Stimulated activated CD4-positive, alpha-beta T cell treated with anti-CD3 and anti-CD28 coated beads, TNF-alpha, amount 100 ng/mL, for 4 hours (primary cell): ENCODE measurements at regions not wholly inside any gene's neighbourhood (a gene's known extent, or its start where the extent isn't known, plus 50 kb on each side); places are given as distances from the start of the nearest gene placed in this dataset.

Experiments
- DNase-seq, 3 experiments: peaks; one replicate each; pipeline ENCODE4 v3.0.0-alpha.2; 2020; ENCODE audit warnings: low read depth in 3 of 3

DNA sequence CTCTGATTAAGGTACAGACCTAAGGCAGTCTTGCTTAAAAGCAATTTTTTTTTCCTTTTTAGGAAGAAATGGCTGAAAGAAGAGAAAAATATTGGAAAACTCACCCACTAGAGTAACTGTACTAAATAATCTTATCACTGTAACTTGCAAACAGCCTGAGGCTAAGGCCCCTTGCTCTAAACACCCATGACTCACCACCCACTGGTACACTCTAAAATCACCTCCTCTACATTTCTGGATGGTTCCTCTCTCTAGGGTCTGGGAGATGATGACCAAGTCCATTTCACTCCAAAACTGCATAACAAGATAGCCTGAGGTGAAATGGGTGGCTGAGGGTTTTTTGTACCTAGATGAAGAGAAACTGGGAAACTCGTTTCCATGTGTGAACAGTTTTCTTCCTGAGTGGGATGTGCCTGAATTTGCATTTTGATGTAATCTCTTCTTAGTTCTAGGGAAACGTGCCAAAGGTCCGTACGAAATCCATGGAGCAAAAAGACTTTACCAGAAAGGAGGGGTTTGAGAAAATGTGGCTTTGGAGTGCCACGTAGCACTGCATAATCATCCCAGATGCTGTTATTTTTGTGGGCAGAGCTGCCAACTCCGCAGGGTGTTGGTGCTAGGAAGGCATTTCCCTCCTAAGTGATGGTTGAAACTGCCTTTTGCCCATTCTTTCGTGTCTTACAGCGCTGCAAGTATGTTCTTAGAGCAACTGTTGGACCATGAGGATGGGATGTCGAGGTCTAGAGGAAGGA, 113.5 kb upstream of the C10orf90 start:
- DNase-seq = no peak

GRCh38 chr10:126787201-126787600, 116.7 kb upstream of the C10orf90 start:
- DNase-seq = no peak

DNA sequence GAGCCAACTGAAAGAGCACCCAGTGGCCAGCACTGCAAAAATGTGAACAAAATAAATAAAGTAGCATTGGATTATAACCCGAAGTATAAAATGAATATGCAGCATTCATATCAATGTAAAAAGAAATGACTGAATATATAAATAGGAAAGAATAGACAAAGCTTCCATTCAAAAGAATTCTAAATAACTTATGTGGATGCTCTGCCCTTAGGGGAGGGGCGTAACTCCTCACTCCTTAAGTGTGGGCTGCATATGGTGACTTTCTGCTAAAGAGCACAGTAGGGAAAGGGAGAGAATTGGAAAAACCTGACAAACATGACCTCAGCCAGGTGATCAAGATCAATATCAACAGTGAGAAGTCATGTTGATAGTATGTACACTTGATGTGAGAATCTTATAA, 109.9 kb upstream of the DOCK1 start:
- no peak for DNase-seq

DNA sequence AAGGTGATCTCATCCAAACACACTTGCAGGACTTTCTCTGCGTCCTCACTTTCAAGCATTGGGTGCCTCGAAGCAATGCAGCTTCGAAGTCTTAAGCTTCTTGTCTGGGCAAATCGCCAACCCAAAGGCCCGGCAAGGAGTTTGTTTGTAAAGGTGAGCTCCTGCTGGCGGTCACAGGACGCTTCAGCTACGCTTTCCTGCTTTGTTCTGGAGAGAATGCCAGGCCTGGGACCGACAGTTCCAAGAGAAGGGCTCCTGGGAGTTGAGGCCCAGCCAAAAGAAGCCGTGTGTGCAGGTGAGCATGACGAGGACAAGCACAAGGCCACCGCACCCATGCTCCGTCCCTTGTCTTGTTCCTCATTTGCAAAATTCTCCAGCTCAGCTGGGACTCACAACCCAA, 106.6 kb upstream of the DOCK1 start:
- no peak for DNase-seq

GRCh38 chr10:126803394-126803793, 101.8 kb upstream of the DOCK1 start:
- DNase-seq = no peak

GRCh38 chr10:126804396-126804795, 100.8 kb upstream of the DOCK1 start:
- no peak for DNase-seq

DNA sequence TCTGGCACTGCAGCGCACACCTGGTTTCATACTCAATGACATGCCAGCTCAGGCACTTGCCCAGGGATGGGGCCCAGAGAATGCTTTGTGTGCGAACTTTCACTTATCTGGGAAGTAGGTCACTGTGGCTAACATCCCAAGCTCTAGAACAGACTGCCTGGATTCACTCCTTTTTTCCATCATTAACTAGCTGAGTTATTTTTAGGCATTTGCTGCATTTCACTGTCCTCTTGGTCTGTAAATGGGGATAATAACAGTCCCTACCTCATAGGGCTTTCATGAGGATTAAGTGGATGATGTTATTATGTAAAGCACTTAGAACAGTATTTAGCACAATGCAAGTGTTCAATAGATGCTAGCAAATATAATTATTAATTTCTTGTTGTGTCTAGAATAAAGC, 98.7 kb upstream of the DOCK1 start:
- DNase-seq = no peak

GRCh38 chr10:126806991-126807702, 98.1 kb upstream of the DOCK1 start:
- DNase-seq = no peak

- DNase-seq = no peak
Measured at GRCh38 chr10:126808103-126808502, 97.1 kb upstream of the DOCK1 start.

DNA sequence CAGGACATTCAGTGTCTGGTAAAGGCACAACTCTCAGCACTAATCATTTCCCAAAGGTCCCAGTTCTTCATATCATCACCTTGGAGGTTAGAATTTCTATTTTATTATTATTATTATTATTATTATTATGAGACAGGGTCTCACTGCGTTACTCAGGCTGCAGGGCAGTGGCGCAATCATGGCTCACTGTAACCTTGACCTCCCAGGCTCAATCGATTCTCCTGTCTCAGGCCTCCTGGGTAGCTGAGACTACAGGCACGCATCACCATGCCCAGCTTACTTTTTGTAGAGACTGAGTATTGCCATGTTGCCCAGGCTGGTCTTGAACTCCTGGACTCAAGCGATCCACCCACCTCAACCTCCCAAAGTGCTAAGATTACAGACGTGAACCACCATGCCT, 91.8 kb upstream of the DOCK1 start:
- DNase-seq = no peak

DNA sequence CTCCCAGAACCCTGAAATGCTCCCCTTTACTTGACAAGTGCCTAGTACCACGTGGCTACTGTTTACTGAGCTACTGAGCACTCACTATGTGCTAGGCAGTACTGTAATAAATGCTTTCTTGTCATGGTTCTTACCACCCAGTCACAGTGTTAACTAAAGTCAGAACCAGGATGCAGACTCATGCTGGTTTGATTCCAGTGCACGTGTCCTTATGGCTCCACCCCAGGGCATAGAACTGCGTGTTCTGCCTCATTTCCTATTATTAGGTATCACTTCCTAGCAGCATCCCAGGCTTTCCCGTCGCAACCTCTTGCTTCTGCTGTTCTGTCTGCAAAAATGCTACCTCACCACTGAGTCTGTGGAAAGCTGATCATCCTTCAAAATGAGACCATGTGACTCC, 71.7 kb upstream of the DOCK1 start:
- no peak for DNase-seq

- no peak for DNase-seq
Measured at GRCh38 chr10:126836009-126836408, 69.2 kb upstream of the DOCK1 start.

DNA sequence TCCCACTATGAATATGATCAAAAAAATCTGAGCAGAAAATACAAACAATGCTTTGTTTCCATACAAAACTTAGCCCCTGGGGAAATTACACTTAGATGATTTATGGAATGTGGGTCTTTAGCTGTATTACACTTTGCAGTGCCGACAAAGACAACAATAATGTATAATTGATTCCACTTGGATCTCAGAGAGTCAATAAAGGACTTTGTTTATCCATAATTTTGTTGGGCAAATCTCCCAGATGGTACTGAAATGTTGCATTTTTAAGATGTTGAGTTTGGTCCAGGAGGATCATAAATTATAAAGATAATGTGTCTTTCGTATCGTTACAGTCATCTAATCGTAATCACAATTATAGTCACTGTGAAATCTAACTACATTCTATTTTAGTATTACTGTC, 66.9 kb upstream of the DOCK1 start:
- no peak for DNase-seq

- DNase-seq = no peak
Measured at GRCh38 chr10:126839094-126839761, 66.0 kb upstream of the DOCK1 start.

GRCh38 chr10:126840576-126841135, 64.6 kb upstream of the DOCK1 start:
- no peak for DNase-seq

DNA sequence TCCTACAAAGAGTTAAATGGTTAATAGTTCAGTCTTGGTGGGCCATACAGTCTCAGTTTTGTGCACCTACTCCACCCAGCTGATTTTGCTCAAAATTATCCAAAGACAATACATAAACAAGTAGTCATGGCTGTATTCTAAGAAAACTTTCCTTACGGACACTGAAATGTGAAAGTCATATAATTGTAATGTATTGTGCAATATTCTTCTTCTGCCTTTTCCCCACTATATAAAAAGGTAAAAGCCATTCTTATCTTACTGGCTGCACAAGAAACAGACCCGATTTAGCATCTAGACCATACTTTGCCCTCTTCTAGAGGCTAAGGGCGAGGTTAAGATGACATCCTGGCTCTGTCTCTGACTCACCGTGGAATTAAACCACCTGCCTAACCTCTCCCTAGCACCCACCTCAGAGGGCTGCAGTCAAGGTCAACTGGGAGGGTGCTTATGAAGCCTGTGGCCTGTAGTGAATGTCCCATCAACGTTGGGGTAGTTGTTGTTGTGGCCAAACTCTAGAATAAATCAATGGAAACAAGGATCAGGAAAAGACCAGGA, 63.8 kb upstream of the DOCK1 start:
- DNase-seq = no peak

- DNase-seq = no peak
Measured at GRCh38 chr10:126842356-126842755, 62.9 kb upstream of the DOCK1 start.

DNA sequence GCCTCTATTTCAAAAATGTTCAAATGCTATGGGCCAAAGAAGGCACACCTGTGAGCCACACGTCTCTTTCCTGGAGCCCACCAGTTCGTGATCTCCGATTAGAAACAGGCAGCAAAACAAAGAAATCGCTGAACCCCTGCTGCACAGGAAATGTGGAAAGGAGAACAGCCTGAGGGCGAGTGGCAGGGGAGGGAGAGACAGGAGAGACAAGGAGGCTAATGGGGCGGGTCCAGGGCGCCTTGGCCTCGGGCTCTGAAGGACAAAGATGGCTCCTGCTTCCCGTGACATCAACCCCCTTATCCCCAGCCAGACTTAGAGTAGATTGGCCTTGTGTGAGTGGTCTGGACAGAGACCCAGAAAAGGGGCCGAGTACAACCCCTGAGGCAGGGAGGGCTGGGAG, 62.4 kb upstream of the DOCK1 start:
- no peak for DNase-seq

GRCh38 chr10:126843299-126843934, 61.8 kb upstream of the DOCK1 start:
- DNase-seq = no peak

- DNase-seq = no peak
Measured at GRCh38 chr10:126844406-126844805, 60.8 kb upstream of the DOCK1 start.

DNA sequence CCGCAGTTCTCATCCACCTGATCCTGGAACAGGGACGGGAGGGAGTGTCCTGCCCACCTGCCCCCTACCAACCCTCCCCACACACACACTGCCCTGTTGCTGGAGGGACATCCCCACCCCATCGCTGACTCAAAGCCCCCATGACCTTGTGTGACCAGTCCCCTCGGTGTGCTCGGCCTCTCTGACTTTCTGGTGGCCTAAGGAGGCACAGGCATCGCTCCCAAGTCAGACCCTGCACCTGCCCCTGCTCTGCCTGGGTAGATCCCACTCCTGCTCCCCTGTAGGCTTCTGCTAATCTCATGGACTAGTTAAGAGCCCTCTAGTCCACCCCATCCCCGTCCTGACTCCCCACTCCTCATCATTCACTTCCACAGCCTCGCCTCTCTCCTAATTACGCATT, 58.8 kb upstream of the DOCK1 start:
- no peak for DNase-seq

DNA sequence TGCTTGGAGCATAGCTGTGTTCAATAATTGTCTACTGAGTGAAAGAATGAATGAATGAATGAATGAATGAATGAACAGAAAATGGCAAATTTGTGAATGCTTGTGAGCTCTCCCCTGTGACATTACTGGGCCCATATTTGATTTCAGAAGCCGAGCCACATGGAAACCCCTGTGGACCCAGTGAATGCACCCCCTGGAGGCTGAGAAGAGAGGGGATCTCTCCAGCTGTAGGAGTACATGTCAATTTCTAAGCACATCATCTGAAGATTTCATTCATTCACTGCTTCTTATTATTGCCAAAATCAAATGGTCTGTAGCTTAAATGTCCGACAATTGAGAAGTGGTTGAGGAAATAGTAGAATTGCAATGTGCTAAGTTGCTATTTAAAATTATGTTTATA, 58.3 kb upstream of the DOCK1 start:
- DNase-seq = no peak
